ENCODE measurements at regions not wholly inside any gene's neighbourhood (a gene's known extent, or its start where the extent isn't known, plus 50 kb on each side); places are given as distances from the start of the nearest gene placed in this dataset.

DNA sequence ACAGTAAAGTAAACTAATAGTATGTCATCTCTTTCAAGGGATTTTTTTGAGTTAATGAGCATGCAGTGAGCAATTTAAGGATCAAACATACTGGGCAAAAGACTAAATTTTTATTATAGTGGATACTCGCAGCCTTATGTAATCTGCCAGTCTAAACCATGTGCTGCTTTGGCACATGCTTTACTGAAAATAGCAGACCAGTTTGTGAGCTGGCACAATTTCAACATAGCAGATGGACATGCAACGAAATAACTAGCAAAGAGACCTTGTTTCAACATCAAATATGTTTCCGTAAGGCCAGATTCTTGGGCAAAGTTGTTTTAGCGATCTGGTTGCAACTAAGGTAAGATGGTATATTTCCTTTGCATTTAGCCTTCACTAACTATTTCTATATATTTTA lies 807.3 kb downstream of the NR4A2 start:
- no peak for TF ChIP-seq EP300 (IDR thresholded peaks at IDR 0.05)
- TF ChIP-seq, protein P1, sequence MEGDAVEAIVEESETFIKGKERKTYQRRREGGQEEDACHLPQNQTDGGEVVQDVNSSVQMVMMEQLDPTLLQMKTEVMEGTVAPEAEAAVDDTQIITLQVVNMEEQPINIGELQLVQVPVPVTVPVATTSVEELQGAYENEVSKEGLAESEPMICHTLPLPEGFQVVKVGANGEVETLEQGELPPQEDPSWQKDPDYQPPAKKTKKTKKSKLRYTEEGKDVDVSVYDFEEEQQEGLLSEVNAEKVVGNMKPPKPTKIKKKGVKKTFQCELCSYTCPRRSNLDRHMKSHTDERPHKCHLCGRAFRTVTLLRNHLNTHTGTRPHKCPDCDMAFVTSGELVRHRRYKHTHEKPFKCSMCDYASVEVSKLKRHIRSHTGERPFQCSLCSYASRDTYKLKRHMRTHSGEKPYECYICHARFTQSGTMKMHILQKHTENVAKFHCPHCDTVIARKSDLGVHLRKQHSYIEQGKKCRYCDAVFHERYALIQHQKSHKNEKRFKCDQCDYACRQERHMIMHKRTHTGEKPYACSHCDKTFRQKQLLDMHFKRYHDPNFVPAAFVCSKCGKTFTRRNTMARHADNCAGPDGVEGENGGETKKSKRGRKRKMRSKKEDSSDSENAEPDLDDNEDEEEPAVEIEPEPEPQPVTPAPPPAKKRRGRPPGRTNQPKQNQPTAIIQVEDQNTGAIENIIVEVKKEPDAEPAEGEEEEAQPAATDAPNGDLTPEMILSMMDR (IDR thresholded peaks at IDR 0.05): no peak
- no peak for TF ChIP-seq POLR2AphosphoS5 (IDR thresholded peaks at IDR 0.05)
- no peak for TF ChIP-seq POLR2A (IDR thresholded peaks at IDR 0.05)
